Natural killer cell (primary cell): ENCODE measurements at regions not wholly inside any gene's neighbourhood (a gene's known extent, or its start where the extent isn't known, plus 50 kb on each side); places are given as distances from the start of the nearest gene placed in this dataset.

Experiments
- ATAC-seq, 3 donors: fragments of 150-1000 bp in 2 of 3; fragments of 200-7000 bp in 1 of 3; cut with Tn5 transposase; 1 replicate in 1 of 3; 2 replicates in 2 of 3; pipeline ENCODE4 v1.10.0; 2021; ENCODE audit warnings: mild to moderate bottlenecking in 2 of 3, moderate library complexity in 2 of 3
- DNase-seq, 2 donors: peaks; one replicate each; pipeline versions ENCODE4 v3.0.0 to v3.0.0-alpha.2; 2013 to 2021; ENCODE audit warnings: mixed read lengths in 1 of 2
- H3K27ac ChIP-seq: one replicate; pipeline ENCODE4 v1.5.1; 2013; ENCODE audit warnings: mild to moderate bottlenecking, low read length
- H3K27me3 ChIP-seq: one replicate; pipeline ENCODE4 v1.6.1; 2013; ENCODE audit warnings: low read length; ENCODE audit not compliant: control insufficient read depth, insufficient read depth
- H3K36me3 ChIP-seq: one replicate; pipeline ENCODE4 v1.6.1; 2013; ENCODE audit warnings: low read length; ENCODE audit not compliant: control insufficient read depth, insufficient read depth
- H3K4me1 ChIP-seq: one replicate; pipeline ENCODE4 v1.6.1; 2013; ENCODE audit warnings: low read length; ENCODE audit not compliant: control insufficient read depth, insufficient read depth
- H3K4me3 ChIP-seq: one replicate; pipeline ENCODE4 v1.5.1; 2013; ENCODE audit warnings: low read length
- H3K9me3 ChIP-seq: one replicate; pipeline ENCODE4 v1.6.1; 2013; ENCODE audit warnings: low read length; ENCODE audit not compliant: control insufficient read depth, insufficient read depth
- H3K27ac Mint-ChIP-seq, 2 donors: one replicate each; pipeline ENCODE4 v1.8.0; 2022; ENCODE audit warnings: mild to moderate bottlenecking in 2 of 2, mixed read lengths in 2 of 2, moderate library complexity in 1 of 2
- H3K27me3 Mint-ChIP-seq, 2 donors: one replicate each; pipeline ENCODE4 v1.8.0; 2022; ENCODE audit warnings: low read depth in 2 of 2, mixed read lengths in 2 of 2
- H3K36me3 Mint-ChIP-seq: one replicate; pipeline ENCODE4 v1.8.0; 2022; ENCODE audit warnings: mixed read lengths
- H3K4me1 Mint-ChIP-seq, 2 donors: one replicate each; pipeline ENCODE4 v1.8.0; 2022; ENCODE audit warnings: mixed read lengths in 2 of 2
- H3K4me3 Mint-ChIP-seq: one replicate; pipeline ENCODE4 v1.8.0; 2022; ENCODE audit warnings: mild to moderate bottlenecking, moderate library complexity, mixed read lengths
- H3K9me3 Mint-ChIP-seq, 2 donors: one replicate each; pipeline ENCODE4 v1.8.0; 2022; ENCODE audit warnings: mixed read lengths in 2 of 2
- CTCF ChIP-seq: fragments of 200-600 bp; IDR thresholded peaks from one replicate; pipeline ENCODE4 v1.8.0; 2022; ENCODE audit warnings: antibody characterized with exemption
- WGBS: methylation state at CpG from one replicate; pipeline ENCODE4 v1.1.7; 2013; ENCODE audit warnings: missing lambda C conversion rate; ENCODE audit not compliant: insufficient coverage; 5-methylcytosine and 5-hydroxymethylcytosine counted together
- intact Hi-C: fragments of 100-400 bp; cut with micrococcal nuclease; formaldehyde crosslinking; loops from one replicate; pipeline ENCODE4 v1.14.2; 2022

DNA sequence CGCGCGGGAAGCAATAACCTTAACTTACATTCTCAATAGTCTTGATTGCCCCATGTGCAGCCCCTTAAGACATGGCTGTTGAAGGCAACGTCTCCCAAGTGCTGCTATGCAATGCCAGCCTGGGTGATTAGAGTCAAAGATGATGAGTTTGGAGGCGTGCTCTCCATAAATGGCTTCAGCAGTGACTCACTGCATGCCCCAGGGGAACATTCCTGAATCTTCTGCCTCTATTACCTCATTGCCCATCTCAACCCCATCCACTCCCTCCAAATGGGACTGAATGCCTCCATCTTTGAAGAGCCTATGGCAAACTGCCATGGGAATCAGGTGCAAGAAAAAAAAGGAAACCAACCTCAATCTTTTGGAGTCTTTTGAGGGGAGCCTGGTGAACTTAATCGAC lies 282.8 kb downstream of the SNX10 start:
- WGBS = 88% methylated on average over 5 of the region's 6 CpGs
- Histone ChIP-seq H3K9me3 (no peaks in the 10 kb centered on the region), H3K4me1 (no peaks in the 10 kb centered on the region), H3K27me3 (no peaks in the 10 kb centered on the region), H3K4me3 (no peak overlapping the region), H3K27ac (no peak overlapping the region), H3K36me3 (no peaks in the 10 kb centered on the region)
- H3K9me3 Mint-ChIP-seq = no peaks in the 10 kb centered on the region
- intact Hi-C loops = no loop called here
- peaks cover 12% of the 10 kb centered on the region for H3K36me3 Mint-ChIP-seq
- H3K4me3 Mint-ChIP-seq = no peak overlapping the region
- TF ChIP-seq CTCF = no peak
- H3K27ac Mint-ChIP-seq = no peak overlapping the region
- no peak for ATAC-seq
- no peak for DNase-seq
- H3K27me3 Mint-ChIP-seq = peaks cover 6 to 75% of the 10 kb centered on the region in 2 donors
- no peaks in the 10 kb centered on the region for H3K4me1 Mint-ChIP-seq

- no peak overlapping the region for H3K27ac Mint-ChIP-seq
Observed at GRCh38 chr7:26580064-26580591, 284.3 kb downstream of the SKAP2 start.

DNA sequence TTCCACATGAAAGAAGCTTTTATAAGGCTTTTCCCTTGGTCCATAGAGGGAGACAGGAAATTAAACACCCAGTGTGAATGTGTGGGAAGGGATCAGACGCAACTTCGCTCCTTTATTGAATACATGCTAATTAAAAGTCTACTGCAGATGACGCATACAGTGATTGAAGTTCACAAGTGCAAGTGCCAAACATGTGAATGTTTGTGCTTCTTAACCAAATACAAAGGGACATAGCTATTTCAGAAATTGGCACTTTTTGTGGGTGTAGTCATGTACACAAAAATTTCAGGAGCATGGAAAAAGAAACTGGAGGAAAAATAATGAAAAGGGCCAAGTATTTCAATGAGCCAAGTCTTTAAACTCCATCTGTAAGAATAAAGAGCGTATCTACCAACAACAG lies 283.7 kb downstream of the SKAP2 start:
- Histone ChIP-seq H3K9me3 (no peaks in the 10 kb centered on the region), H3K27ac (no peak overlapping the region), H3K4me1 (no peaks in the 10 kb centered on the region), H3K4me3 (no peak overlapping the region), H3K36me3 (no peaks in the 10 kb centered on the region), H3K27me3 (no peaks in the 10 kb centered on the region)
- intact Hi-C loops = no loop called here
- Mint-ChIP-seq H3K36me3 (no peaks in the 10 kb centered on the region), H3K9me3 (no peaks in the 10 kb centered on the region), H3K27me3 (peaks cover 10 to 66% of the 10 kb centered on the region in 2 donors), H3K27ac (no peak overlapping the region), H3K4me3 (no peak overlapping the region), H3K4me1 (no peaks in the 10 kb centered on the region)
- DNase-seq (no peak), ATAC-seq (no peak)
- WGBS = 93% methylated on average over 4 of the region's 4 CpGs
- no peak for TF ChIP-seq CTCF

More at GRCh38 chr7:26580064-26580591, 284.3 kb downstream of the SKAP2 start:
- no peak for DNase-seq
- Histone ChIP-seq H3K36me3 (no peaks in the 10 kb centered on the region), H3K27ac (no peak overlapping the region), H3K27me3 (no peaks in the 10 kb centered on the region), H3K4me3 (no peak overlapping the region), H3K4me1 (no peaks in the 10 kb centered on the region), H3K9me3 (no peaks in the 10 kb centered on the region)
- ATAC-seq = no peak
- H3K4me1 Mint-ChIP-seq = no peaks in the 10 kb centered on the region
- H3K36me3 Mint-ChIP-seq = no peaks in the 10 kb centered on the region
- no peak overlapping the region for H3K4me3 Mint-ChIP-seq
- peaks cover 10 to 68% of the 10 kb centered on the region in 2 donors for H3K27me3 Mint-ChIP-seq
- 90% methylated on average over 4 of the region's 4 CpGs for WGBS
- TF ChIP-seq CTCF = no peak
- H3K9me3 Mint-ChIP-seq = no peaks in the 10 kb centered on the region
- intact Hi-C loops = no loop called here

GRCh38 chr7:26583094-26583648 lies 281.2 kb downstream of the SKAP2 start:
- Mint-ChIP-seq H3K27ac (no peak overlapping the region), H3K9me3 (no peaks in the 10 kb centered on the region), H3K4me1 (no peaks in the 10 kb centered on the region), H3K27me3 (peaks cover 15 to 57% of the 10 kb centered on the region in 2 donors), H3K36me3 (no peaks in the 10 kb centered on the region), H3K4me3 (no peak overlapping the region)
- 88% methylated on average over 3 of the region's 4 CpGs for WGBS
- no peak for DNase-seq
- ATAC-seq = no peak
- no peak for TF ChIP-seq CTCF
- Histone ChIP-seq H3K27me3 (no peaks in the 10 kb centered on the region), H3K4me1 (no peaks in the 10 kb centered on the region), H3K36me3 (no peaks in the 10 kb centered on the region), H3K27ac (no peak overlapping the region), H3K4me3 (no peak overlapping the region), H3K9me3 (no peaks in the 10 kb centered on the region)
- intact Hi-C loops = no loop called here
